ENCODE measurements at regions not wholly inside any gene's neighbourhood (a gene's known extent, or its start where the extent isn't known, plus 50 kb on each side); places are given as distances from the start of the nearest gene placed in this dataset.

- Histone ChIP-seq H3K4me3 (ENCODE audit: low read length) (no peak overlapping the region), H3K36me3 (ENCODE audit: control insufficient read depth, insufficient read depth, low read length, severe bottlenecking) (no peaks in the 10 kb centered on the region), H3K4me1 (ENCODE audit: control insufficient read depth, insufficient read depth, low read length) (peaks cover 21% of the 10 kb centered on the region), H3K9ac (ENCODE audit: low read length) (no peak overlapping the region), H3K9me3 (ENCODE audit: control insufficient read depth, low read length) (no peaks in the 10 kb centered on the region), H3K27me3 (replicated peaks; ENCODE audit: control insufficient read depth, insufficient read depth, low read length) (no peaks in the 10 kb centered on the region)
- DNase-seq (ENCODE audit: low read depth), result peak; percentile 58
Measured at GRCh38 chr2:56680971-56681631, 497.3 kb downstream of the CCDC85A start.

GRCh38 chr2:56681659-56682396 lies 498.0 kb downstream of the CCDC85A start:
- no peak overlapping the region for H3K4me3 ChIP-seq (ENCODE audit: low read length)
- no peaks in the 10 kb centered on the region for H3K36me3 ChIP-seq (ENCODE audit: control insufficient read depth, insufficient read depth, low read length, severe bottlenecking)
- no peaks in the 10 kb centered on the region for H3K9me3 ChIP-seq (ENCODE audit: control insufficient read depth, low read length)
- no peaks in the 10 kb centered on the region for H3K27me3 ChIP-seq (replicated peaks; ENCODE audit: control insufficient read depth, insufficient read depth, low read length)
- H3K9ac ChIP-seq (ENCODE audit: low read length), result no peak overlapping the region
- H3K4me1 ChIP-seq (ENCODE audit: control insufficient read depth, insufficient read depth, low read length), result peaks cover 21% of the 10 kb centered on the region
- DNase-seq (ENCODE audit: low read depth), result peak; percentile 22

- H3K36me3 ChIP-seq (ENCODE audit: control insufficient read depth, insufficient read depth, low read length, severe bottlenecking), result no peaks in the 10 kb centered on the region
- H3K4me1 ChIP-seq (ENCODE audit: control insufficient read depth, insufficient read depth, low read length), result peaks cover 21% of the 10 kb centered on the region
- no peaks in the 10 kb centered on the region for H3K27me3 ChIP-seq (replicated peaks; ENCODE audit: control insufficient read depth, insufficient read depth, low read length)
- no peak overlapping the region for H3K9ac ChIP-seq (ENCODE audit: low read length)
- no peaks in the 10 kb centered on the region for H3K9me3 ChIP-seq (ENCODE audit: control insufficient read depth, low read length)
- no peak overlapping the region for H3K4me3 ChIP-seq (ENCODE audit: low read length)
- DNase-seq (ENCODE audit: low read depth), result peak; percentile 2
Measured at GRCh38 chr2:56682397-56682760, 498.6 kb downstream of the CCDC85A start.

- Histone ChIP-seq H3K27me3 (replicated peaks; ENCODE audit: control insufficient read depth, insufficient read depth, low read length) (no peaks in the 10 kb centered on the region), H3K36me3 (ENCODE audit: control insufficient read depth, insufficient read depth, low read length, severe bottlenecking) (no peaks in the 10 kb centered on the region), H3K9me3 (ENCODE audit: control insufficient read depth, low read length) (no peaks in the 10 kb centered on the region), H3K9ac (ENCODE audit: low read length) (no peak overlapping the region), H3K4me3 (ENCODE audit: low read length) (no peak overlapping the region), H3K4me1 (ENCODE audit: control insufficient read depth, insufficient read depth, low read length) (peaks cover 21% of the 10 kb centered on the region)
- no peak for DNase-seq (ENCODE audit: low read depth)
Measured at GRCh38 chr2:56684327-56684726, 500.5 kb downstream of the CCDC85A start.

- Histone ChIP-seq H3K4me3 (ENCODE audit: low read length) (no peak overlapping the region), H3K9me3 (ENCODE audit: control insufficient read depth, low read length) (no peaks in the 10 kb centered on the region)
Measured at GRCh38 chr2:56685205-56685604, 501.4 kb downstream of the CCDC85A start.

GRCh38 chr2:56687169-56687568 lies 503.4 kb downstream of the CCDC85A start:
- no peak overlapping the region for H3K4me3 ChIP-seq (ENCODE audit: low read length)
- H3K4me1 ChIP-seq (ENCODE audit: control insufficient read depth, insufficient read depth, low read length), result peaks cover under 1% of the 10 kb centered on the region
- no peaks in the 10 kb centered on the region for H3K36me3 ChIP-seq (ENCODE audit: control insufficient read depth, insufficient read depth, low read length, severe bottlenecking)
- peak; percentile 31 for DNase-seq (ENCODE audit: low read depth)
- H3K9ac ChIP-seq (ENCODE audit: low read length), result no peak overlapping the region
- H3K27me3 ChIP-seq (replicated peaks; ENCODE audit: control insufficient read depth, insufficient read depth, low read length), result no peaks in the 10 kb centered on the region
- H3K9me3 ChIP-seq (ENCODE audit: control insufficient read depth, low read length), result peaks cover 6% of the 10 kb centered on the region

More at GRCh38 chr2:56685205-56685604, 501.4 kb downstream of the CCDC85A start:
- Histone ChIP-seq H3K27me3 (replicated peaks; ENCODE audit: control insufficient read depth, insufficient read depth, low read length) (no peaks in the 10 kb centered on the region), H3K9ac (ENCODE audit: low read length) (no peak overlapping the region), H3K36me3 (ENCODE audit: control insufficient read depth, insufficient read depth, low read length, severe bottlenecking) (no peaks in the 10 kb centered on the region), H3K4me1 (ENCODE audit: control insufficient read depth, insufficient read depth, low read length) (peaks cover 19% of the 10 kb centered on the region)
- DNase-seq (ENCODE audit: low read depth), result no peak

GRCh38 chr2:56688661-56689060 lies 504.9 kb downstream of the CCDC85A start:
- no peaks in the 10 kb centered on the region for H3K4me1 ChIP-seq (ENCODE audit: control insufficient read depth, insufficient read depth, low read length)
- peaks cover 6% of the 10 kb centered on the region for H3K9me3 ChIP-seq (ENCODE audit: control insufficient read depth, low read length)
- DNase-seq (ENCODE audit: low read depth), result no peak
- H3K27me3 ChIP-seq (replicated peaks; ENCODE audit: control insufficient read depth, insufficient read depth, low read length), result no peaks in the 10 kb centered on the region
- no peak overlapping the region for H3K9ac ChIP-seq (ENCODE audit: low read length)
- no peaks in the 10 kb centered on the region for H3K36me3 ChIP-seq (ENCODE audit: control insufficient read depth, insufficient read depth, low read length, severe bottlenecking)
- H3K4me3 ChIP-seq (ENCODE audit: low read length), result no peak overlapping the region

- Histone ChIP-seq H3K9ac (ENCODE audit: low read length) (no peak overlapping the region), H3K36me3 (ENCODE audit: control insufficient read depth, insufficient read depth, low read length, severe bottlenecking) (no peaks in the 10 kb centered on the region), H3K27me3 (replicated peaks; ENCODE audit: control insufficient read depth, insufficient read depth, low read length) (no peaks in the 10 kb centered on the region), H3K4me1 (ENCODE audit: control insufficient read depth, insufficient read depth, low read length) (no peaks in the 10 kb centered on the region), H3K9me3 (ENCODE audit: control insufficient read depth, low read length) (peaks cover 18% of the 10 kb centered on the region), H3K4me3 (ENCODE audit: low read length) (no peak overlapping the region)
- DNase-seq (ENCODE audit: low read depth), result no peak
Measured at GRCh38 chr2:56693501-56693900, 509.7 kb downstream of the CCDC85A start.

- no peaks in the 10 kb centered on the region for H3K4me1 ChIP-seq (ENCODE audit: control insufficient read depth, insufficient read depth, low read length)
- H3K9ac ChIP-seq (ENCODE audit: low read length), result no peak overlapping the region
- no peaks in the 10 kb centered on the region for H3K27me3 ChIP-seq (replicated peaks; ENCODE audit: control insufficient read depth, insufficient read depth, low read length)
- peaks cover 24% of the 10 kb centered on the region for H3K9me3 ChIP-seq (ENCODE audit: control insufficient read depth, low read length)
- no peak for DNase-seq (ENCODE audit: low read depth)
- H3K36me3 ChIP-seq (ENCODE audit: control insufficient read depth, insufficient read depth, low read length, severe bottlenecking), result no peaks in the 10 kb centered on the region
- H3K4me3 ChIP-seq (ENCODE audit: low read length), result no peak overlapping the region
Measured at GRCh38 chr2:56703001-56703400, 519.2 kb downstream of the CCDC85A start.

GRCh38 chr2:56705713-56706112 lies 521.9 kb downstream of the CCDC85A start:
- DNase-seq (ENCODE audit: low read depth), result no peak
- Histone ChIP-seq H3K4me3 (ENCODE audit: low read length) (no peak overlapping the region), H3K9me3 (ENCODE audit: control insufficient read depth, low read length) (no peaks in the 10 kb centered on the region), H3K4me1 (ENCODE audit: control insufficient read depth, insufficient read depth, low read length) (no peaks in the 10 kb centered on the region), H3K9ac (ENCODE audit: low read length) (no peak overlapping the region), H3K27me3 (replicated peaks; ENCODE audit: control insufficient read depth, insufficient read depth, low read length) (no peaks in the 10 kb centered on the region), H3K36me3 (ENCODE audit: control insufficient read depth, insufficient read depth, low read length, severe bottlenecking) (no peaks in the 10 kb centered on the region)

GRCh38 chr2:56707218-56707617 lies 523.4 kb downstream of the CCDC85A start:
- Histone ChIP-seq H3K9ac (ENCODE audit: low read length) (no peak overlapping the region), H3K27me3 (replicated peaks; ENCODE audit: control insufficient read depth, insufficient read depth, low read length) (no peaks in the 10 kb centered on the region), H3K4me3 (ENCODE audit: low read length) (no peak overlapping the region), H3K9me3 (ENCODE audit: control insufficient read depth, low read length) (no peaks in the 10 kb centered on the region), H3K36me3 (ENCODE audit: control insufficient read depth, insufficient read depth, low read length, severe bottlenecking) (no peaks in the 10 kb centered on the region), H3K4me1 (ENCODE audit: control insufficient read depth, insufficient read depth, low read length) (no peaks in the 10 kb centered on the region)
- DNase-seq (ENCODE audit: low read depth), result no peak
